ENCODE measurements at regions not wholly inside any gene's neighbourhood (a gene's known extent, or its start where the extent isn't known, plus 50 kb on each side); places are given as distances from the start of the nearest gene placed in this dataset.

GRCh38 chr5:12488161-12488560 lies 583.9 kb upstream of the CTNND2 start:
- no peak for DNase-seq (ENCODE audit: low spot score)
- Mint-ChIP-seq H3K27ac (no peak overlapping the region), H3K36me3 (ENCODE audit: low read depth) (no peaks in the 10 kb centered on the region), H3K4me3 (no peak overlapping the region), H3K4me1 (ENCODE audit: low read depth) (no peaks in the 10 kb centered on the region), H3K27me3 (ENCODE audit: insufficient read depth) (no peaks in the 10 kb centered on the region), H3K9me3 (peaks cover 31% of the 10 kb centered on the region)
- intact Hi-C loops (cut with micrococcal nuclease): no loop called here

- no peak for DNase-seq (ENCODE audit: low spot score)
- H3K4me1 Mint-ChIP-seq (ENCODE audit: low read depth): no peaks in the 10 kb centered on the region
- no peak overlapping the region for H3K27ac Mint-ChIP-seq
- H3K36me3 Mint-ChIP-seq (ENCODE audit: low read depth): no peaks in the 10 kb centered on the region
- peaks cover 22% of the 10 kb centered on the region for H3K9me3 Mint-ChIP-seq
- intact Hi-C loops (cut with micrococcal nuclease): no loop called here
- H3K27me3 Mint-ChIP-seq (ENCODE audit: insufficient read depth): no peaks in the 10 kb centered on the region
- no peak overlapping the region for H3K4me3 Mint-ChIP-seq
Measured at GRCh38 chr5:12480487-12480886, 576.2 kb upstream of the CTNND2 start.

GRCh38 chr5:12477554-12477953 lies 573.3 kb upstream of the CTNND2 start:
- no peak overlapping the region for H3K27ac Mint-ChIP-seq
- H3K4me1 Mint-ChIP-seq (ENCODE audit: low read depth): no peaks in the 10 kb centered on the region
- DNase-seq (ENCODE audit: low spot score): no peak
- peaks cover 13% of the 10 kb centered on the region for H3K9me3 Mint-ChIP-seq
- no peaks in the 10 kb centered on the region for H3K36me3 Mint-ChIP-seq (ENCODE audit: low read depth)
- no peak overlapping the region for H3K4me3 Mint-ChIP-seq
- H3K27me3 Mint-ChIP-seq (ENCODE audit: insufficient read depth): no peaks in the 10 kb centered on the region
- intact Hi-C loops (cut with micrococcal nuclease): no loop called here

DNA sequence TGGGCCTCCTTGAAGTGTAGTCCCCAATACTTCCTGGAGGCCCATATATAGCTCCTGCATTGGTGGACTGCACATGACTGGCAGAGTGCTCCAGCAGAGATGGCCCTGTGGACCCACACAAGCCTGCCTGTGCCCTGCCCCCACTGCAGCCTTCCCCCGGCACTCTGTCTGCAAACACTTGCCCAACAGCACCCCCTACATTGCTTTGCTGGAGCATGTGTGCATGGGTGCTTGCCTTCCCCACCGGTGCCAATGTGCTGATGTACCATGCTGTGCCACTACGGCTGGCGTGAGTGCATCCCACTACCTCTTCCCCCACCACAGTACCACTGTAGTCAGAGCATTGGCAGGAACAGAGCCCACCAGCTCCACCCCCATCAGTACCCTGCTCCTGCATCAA lies 563.6 kb upstream of the CTNND2 start:
- no peak for DNase-seq (ENCODE audit: low spot score)
- Mint-ChIP-seq H3K36me3 (ENCODE audit: low read depth) (no peaks in the 10 kb centered on the region), H3K4me1 (ENCODE audit: low read depth) (no peaks in the 10 kb centered on the region), H3K27me3 (ENCODE audit: insufficient read depth) (no peaks in the 10 kb centered on the region), H3K4me3 (no peak overlapping the region), H3K27ac (no peak overlapping the region), H3K9me3 (peaks cover 33% of the 10 kb centered on the region)
- intact Hi-C loops (cut with micrococcal nuclease): no loop called here

DNA sequence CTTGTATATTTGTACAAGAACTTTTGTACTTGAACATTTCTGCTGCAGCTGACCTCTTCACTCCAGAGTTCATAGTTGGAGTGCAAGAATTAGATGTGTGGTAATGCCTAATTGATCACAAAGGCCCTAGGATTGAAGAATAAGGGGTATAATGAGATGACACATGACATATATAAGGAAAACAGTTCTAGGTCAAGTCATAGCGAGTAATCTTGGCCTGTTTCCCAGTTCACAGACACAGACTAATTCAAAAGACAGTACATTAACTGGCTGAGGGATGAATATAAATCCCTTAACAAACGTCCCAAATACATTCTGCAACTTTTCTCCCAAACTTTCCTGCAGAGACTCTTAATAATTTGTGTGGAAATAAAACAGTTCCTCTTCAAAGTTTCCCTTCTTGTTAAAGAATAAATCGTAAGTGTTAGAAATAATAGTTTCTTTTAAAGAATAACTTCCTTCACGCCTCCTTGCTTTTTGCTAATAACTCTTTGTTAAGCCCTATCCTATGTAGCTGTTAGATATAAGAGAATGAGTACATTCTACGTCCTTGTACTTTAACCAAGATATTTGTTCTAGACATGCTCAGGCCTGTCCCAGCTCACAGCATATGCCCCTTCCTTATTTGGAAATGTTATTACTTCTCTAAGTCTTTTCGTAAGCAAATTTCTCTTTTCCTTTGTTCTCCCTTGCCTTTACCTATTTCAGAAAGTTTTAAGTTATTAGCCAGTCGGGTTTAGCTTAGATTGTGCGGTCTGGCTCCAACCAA lies 556.4 kb upstream of the CTNND2 start:
- DNase-seq (ENCODE audit: low spot score): no peak
- Mint-ChIP-seq H3K27ac (no peak overlapping the region), H3K27me3 (ENCODE audit: insufficient read depth) (no peaks in the 10 kb centered on the region), H3K36me3 (ENCODE audit: low read depth) (no peaks in the 10 kb centered on the region), H3K4me1 (ENCODE audit: low read depth) (no peaks in the 10 kb centered on the region), H3K9me3 (peaks cover 12% of the 10 kb centered on the region), H3K4me3 (no peak overlapping the region)
- intact Hi-C loops (cut with micrococcal nuclease): no loop called here

DNA sequence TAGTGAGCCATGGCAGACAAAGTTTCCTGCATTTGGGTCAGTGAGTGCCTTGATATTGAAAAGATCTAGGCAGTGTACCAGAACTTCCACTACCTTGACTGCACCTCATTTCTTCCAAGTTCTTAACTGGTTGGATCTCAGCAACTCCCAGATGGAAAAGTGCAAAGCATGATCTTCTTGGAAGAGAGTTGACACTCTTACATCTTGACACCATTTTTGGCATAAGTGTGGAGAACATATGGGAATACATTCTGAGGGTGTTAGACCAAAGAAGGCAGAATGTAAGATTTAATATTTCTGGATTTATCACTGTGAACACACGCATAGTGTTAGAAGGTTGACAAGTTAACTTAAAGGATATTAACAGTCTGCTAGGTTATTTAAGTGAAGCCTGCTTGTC lies 555.1 kb upstream of the CTNND2 start:
- H3K4me3 Mint-ChIP-seq: no peak overlapping the region
- no peak for DNase-seq (ENCODE audit: low spot score)
- H3K27ac Mint-ChIP-seq: no peak overlapping the region
- intact Hi-C loops (cut with micrococcal nuclease): no loop called here
- no peaks in the 10 kb centered on the region for H3K27me3 Mint-ChIP-seq (ENCODE audit: insufficient read depth)
- no peaks in the 10 kb centered on the region for H3K4me1 Mint-ChIP-seq (ENCODE audit: low read depth)
- H3K9me3 Mint-ChIP-seq: peaks cover 7% of the 10 kb centered on the region
- H3K36me3 Mint-ChIP-seq (ENCODE audit: low read depth): no peaks in the 10 kb centered on the region

GRCh38 chr5:12419075-12419474 lies 514.8 kb upstream of the CTNND2 start:
- H3K4me3 Mint-ChIP-seq: no peak overlapping the region
- no peak overlapping the region for H3K27ac Mint-ChIP-seq
- H3K4me1 Mint-ChIP-seq (ENCODE audit: low read depth): no peaks in the 10 kb centered on the region
- peaks cover 7% of the 10 kb centered on the region for H3K9me3 Mint-ChIP-seq
- H3K27me3 Mint-ChIP-seq (ENCODE audit: insufficient read depth): no peaks in the 10 kb centered on the region
- intact Hi-C loops (cut with micrococcal nuclease): no loop called here
- DNase-seq (ENCODE audit: low spot score): no peak
- H3K36me3 Mint-ChIP-seq (ENCODE audit: low read depth): no peaks in the 10 kb centered on the region

- no peaks in the 10 kb centered on the region for H3K4me1 Mint-ChIP-seq (ENCODE audit: low read depth)
Measured at GRCh38 chr5:12413585-12413984, 509.3 kb upstream of the CTNND2 start.

DNA sequence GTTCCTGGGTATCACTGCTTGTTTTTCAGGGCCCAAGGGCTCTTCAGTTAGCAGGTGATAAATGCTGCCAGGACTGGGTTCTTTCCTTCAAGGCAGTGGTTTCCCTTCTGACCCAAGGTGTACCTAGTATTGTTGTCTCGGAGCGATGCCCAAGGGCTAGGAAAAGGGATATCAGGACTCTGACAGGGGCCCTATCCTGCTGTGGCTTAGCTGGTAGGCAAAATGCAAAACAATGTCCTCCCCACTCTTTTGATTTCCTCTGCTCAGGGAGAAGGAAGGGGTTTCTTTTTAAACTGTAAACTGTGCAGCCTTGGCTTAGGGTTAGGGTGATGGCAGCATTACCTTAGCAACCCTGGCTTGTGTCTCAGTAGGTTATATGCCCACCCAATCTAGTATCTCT lies 508.8 kb upstream of the CTNND2 start:
- Mint-ChIP-seq H3K27me3 (ENCODE audit: insufficient read depth) (no peaks in the 10 kb centered on the region), H3K9me3 (peaks cover 36% of the 10 kb centered on the region), H3K36me3 (ENCODE audit: low read depth) (no peaks in the 10 kb centered on the region), H3K4me1 (ENCODE audit: low read depth) (no peaks in the 10 kb centered on the region), H3K27ac (no peak overlapping the region), H3K4me3 (no peak overlapping the region)
- DNase-seq (ENCODE audit: low spot score): no peak
- intact Hi-C loops (cut with micrococcal nuclease): no loop called here

More at GRCh38 chr5:12413585-12413984, 509.3 kb upstream of the CTNND2 start:
- Mint-ChIP-seq H3K27ac (no peak overlapping the region), H3K27me3 (ENCODE audit: insufficient read depth) (no peaks in the 10 kb centered on the region), H3K9me3 (peaks cover 36% of the 10 kb centered on the region), H3K4me3 (no peak overlapping the region), H3K36me3 (ENCODE audit: low read depth) (no peaks in the 10 kb centered on the region)
- no peak for DNase-seq (ENCODE audit: low spot score)
- intact Hi-C loops (cut with micrococcal nuclease): no loop called here

GRCh38 chr5:12399868-12400267 lies 495.6 kb upstream of the CTNND2 start:
- no peak for DNase-seq (ENCODE audit: low spot score)
- no peak overlapping the region for H3K27ac Mint-ChIP-seq
- H3K36me3 Mint-ChIP-seq (ENCODE audit: low read depth): no peaks in the 10 kb centered on the region
- H3K27me3 Mint-ChIP-seq (ENCODE audit: insufficient read depth): no peaks in the 10 kb centered on the region
- no peak overlapping the region for H3K4me3 Mint-ChIP-seq
- intact Hi-C loops (cut with micrococcal nuclease): no loop called here
- no peaks in the 10 kb centered on the region for H3K4me1 Mint-ChIP-seq (ENCODE audit: low read depth)
- peaks cover 8% of the 10 kb centered on the region for H3K9me3 Mint-ChIP-seq

DNA sequence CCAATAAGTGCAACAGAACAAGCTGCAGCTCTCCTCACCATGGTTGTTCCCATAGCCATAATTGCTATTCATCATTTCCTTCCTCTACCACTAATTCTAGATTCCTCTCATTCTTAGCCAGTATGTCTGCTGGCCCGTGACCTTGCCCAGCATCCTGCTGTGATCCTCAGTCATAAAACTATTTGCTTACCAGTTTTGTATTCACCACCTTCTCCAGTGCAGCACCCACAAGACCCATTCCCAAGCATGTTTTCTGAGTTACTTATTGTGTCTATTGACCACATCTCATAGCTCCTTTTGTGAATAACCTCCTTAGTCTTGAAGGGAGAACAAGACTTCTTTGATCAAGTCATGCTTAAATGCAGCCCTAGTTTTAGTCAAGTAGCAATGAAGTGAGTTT lies 488.0 kb upstream of the CTNND2 start:
- no peak for DNase-seq (ENCODE audit: low spot score)
- Mint-ChIP-seq H3K36me3 (ENCODE audit: low read depth) (no peaks in the 10 kb centered on the region), H3K9me3 (peaks cover 13% of the 10 kb centered on the region), H3K27ac (no peak overlapping the region), H3K27me3 (ENCODE audit: insufficient read depth) (no peaks in the 10 kb centered on the region), H3K4me3 (no peak overlapping the region), H3K4me1 (ENCODE audit: low read depth) (no peaks in the 10 kb centered on the region)
- intact Hi-C loops (cut with micrococcal nuclease): no loop called here

DNA sequence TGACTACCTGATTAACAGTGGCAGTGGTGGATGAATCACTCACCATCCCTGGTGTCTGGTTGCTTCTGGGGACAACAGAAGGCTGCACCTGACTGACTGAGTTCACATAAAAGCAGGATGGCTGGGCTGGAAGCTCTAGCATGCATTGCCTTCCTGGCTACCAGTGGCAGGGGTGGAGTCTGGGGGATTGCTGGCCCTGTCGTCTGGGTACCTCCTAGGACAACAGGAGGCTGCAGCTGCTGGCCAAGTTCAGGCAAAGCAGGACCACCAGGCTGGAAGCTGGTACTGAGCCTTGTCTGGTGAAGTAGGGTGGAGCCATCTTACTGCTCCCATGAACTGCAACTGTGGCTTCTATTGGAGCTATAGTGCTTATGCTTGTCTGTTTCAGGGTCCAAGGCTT lies 480.8 kb upstream of the CTNND2 start:
- DNase-seq (ENCODE audit: low spot score): no peak
- H3K9me3 Mint-ChIP-seq: peaks cover 38% of the 10 kb centered on the region
- no peaks in the 10 kb centered on the region for H3K27me3 Mint-ChIP-seq (ENCODE audit: insufficient read depth)
- H3K4me3 Mint-ChIP-seq: no peak overlapping the region
- H3K4me1 Mint-ChIP-seq (ENCODE audit: low read depth): no peaks in the 10 kb centered on the region
- intact Hi-C loops (cut with micrococcal nuclease): no loop called here
- no peaks in the 10 kb centered on the region for H3K36me3 Mint-ChIP-seq (ENCODE audit: low read depth)
- no peak overlapping the region for H3K27ac Mint-ChIP-seq

GRCh38 chr5:12384005-12384404 lies 479.8 kb upstream of the CTNND2 start:
- Mint-ChIP-seq H3K4me1 (ENCODE audit: low read depth) (no peaks in the 10 kb centered on the region), H3K9me3 (peaks cover 36% of the 10 kb centered on the region), H3K4me3 (no peak overlapping the region), H3K27ac (no peak overlapping the region), H3K27me3 (ENCODE audit: insufficient read depth) (no peaks in the 10 kb centered on the region), H3K36me3 (ENCODE audit: low read depth) (no peaks in the 10 kb centered on the region)
- intact Hi-C loops (cut with micrococcal nuclease): no loop called here
- DNase-seq (ENCODE audit: low spot score): no peak

DNA sequence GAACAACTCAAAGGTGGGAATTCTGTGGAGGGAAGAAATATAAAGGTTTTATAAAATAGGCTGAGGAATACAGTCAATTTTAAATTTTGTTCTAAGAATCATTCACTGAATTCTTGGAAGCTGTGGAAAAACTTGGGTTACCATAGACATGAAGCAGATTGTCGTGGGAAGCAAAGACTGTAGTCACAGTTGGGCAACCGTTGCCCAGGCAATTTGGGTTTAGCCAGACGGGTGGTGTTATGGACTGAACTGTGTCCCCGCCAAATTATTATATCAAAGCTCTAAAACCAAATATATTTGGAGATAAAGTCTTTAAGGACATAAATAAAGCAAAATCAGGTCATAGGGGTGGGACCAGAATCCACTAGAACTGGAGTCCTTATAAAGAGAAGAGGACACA lies 463.7 kb upstream of the CTNND2 start:
- DNase-seq (ENCODE audit: low spot score): no peak
- Mint-ChIP-seq H3K9me3 (peaks cover 4% of the 10 kb centered on the region), H3K27ac (no peak overlapping the region), H3K4me3 (no peak overlapping the region), H3K27me3 (ENCODE audit: insufficient read depth) (no peaks in the 10 kb centered on the region), H3K4me1 (ENCODE audit: low read depth) (no peaks in the 10 kb centered on the region), H3K36me3 (ENCODE audit: low read depth) (no peaks in the 10 kb centered on the region)
- intact Hi-C loops (cut with micrococcal nuclease): no loop called here

Measured in activated T-helper 1 cell treated with anti-CD3 and anti-CD28 coated beads, Interleukin-12 subunit alpha, Interleukin-12 subunit beta, Interleukin-2, Interleukin-4 antibody, amounts not matched to agents 30 ng/mL and 10 ng/mL and 1 ng/mL, durations not matched to agents 14 hours and 24 hours and 36 hours (primary cell).